ENCODE measurements at regions not wholly inside any gene's neighbourhood (a gene's known extent, or its start where the extent isn't known, plus 50 kb on each side); places are given as distances from the start of the nearest gene placed in this dataset.

DNA sequence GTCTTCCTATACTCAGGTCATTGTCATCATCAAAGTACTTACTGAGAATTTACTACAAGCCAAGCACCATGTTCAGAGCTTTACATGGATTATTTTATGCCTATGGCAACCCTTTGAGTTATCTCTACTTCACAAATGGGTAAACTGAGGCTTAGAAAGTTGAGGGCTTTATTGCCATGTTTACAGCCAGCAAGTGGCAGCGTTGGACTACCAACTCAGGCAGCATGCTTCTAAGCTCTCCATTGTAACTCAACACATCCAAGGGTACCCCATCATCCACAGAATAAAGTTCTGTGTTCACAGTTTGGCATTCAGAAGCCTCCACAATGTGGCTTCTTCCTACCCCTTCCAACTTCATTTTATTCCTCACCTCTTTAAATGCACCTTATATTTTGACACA is 422.6 kb upstream of the GRIA1 start:
- TF ChIP-seq, protein P1, sequence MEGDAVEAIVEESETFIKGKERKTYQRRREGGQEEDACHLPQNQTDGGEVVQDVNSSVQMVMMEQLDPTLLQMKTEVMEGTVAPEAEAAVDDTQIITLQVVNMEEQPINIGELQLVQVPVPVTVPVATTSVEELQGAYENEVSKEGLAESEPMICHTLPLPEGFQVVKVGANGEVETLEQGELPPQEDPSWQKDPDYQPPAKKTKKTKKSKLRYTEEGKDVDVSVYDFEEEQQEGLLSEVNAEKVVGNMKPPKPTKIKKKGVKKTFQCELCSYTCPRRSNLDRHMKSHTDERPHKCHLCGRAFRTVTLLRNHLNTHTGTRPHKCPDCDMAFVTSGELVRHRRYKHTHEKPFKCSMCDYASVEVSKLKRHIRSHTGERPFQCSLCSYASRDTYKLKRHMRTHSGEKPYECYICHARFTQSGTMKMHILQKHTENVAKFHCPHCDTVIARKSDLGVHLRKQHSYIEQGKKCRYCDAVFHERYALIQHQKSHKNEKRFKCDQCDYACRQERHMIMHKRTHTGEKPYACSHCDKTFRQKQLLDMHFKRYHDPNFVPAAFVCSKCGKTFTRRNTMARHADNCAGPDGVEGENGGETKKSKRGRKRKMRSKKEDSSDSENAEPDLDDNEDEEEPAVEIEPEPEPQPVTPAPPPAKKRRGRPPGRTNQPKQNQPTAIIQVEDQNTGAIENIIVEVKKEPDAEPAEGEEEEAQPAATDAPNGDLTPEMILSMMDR (IDR thresholded peaks at IDR 0.05): no peak
- TF ChIP-seq POLR2A (IDR thresholded peaks at IDR 0.05) (no peak), POLR2AphosphoS5 (IDR thresholded peaks at IDR 0.05) (no peak)

All from sigmoid colon (tissue), 4 donors.